Breast epithelium (tissue), 4 donors: ENCODE measurements at regions not wholly inside any gene's neighbourhood (a gene's known extent, or its start where the extent isn't known, plus 50 kb on each side); places are given as distances from the start of the nearest gene placed in this dataset.
"Not testable (repeated sequence)": the region's sequence is repeated elsewhere in the genome, so short reads cannot be mapped to it uniquely, and the experiment has no call there.

ENCODE experiments used
- DNase-seq, 2 donors: peaks; one replicate each; pipeline ENCODE4 v3.0.0-alpha.2; 2019; ENCODE audit warnings: low spot score in 2 of 2
- H3K27ac ChIP-seq, 2 donors: fragments of 200-600 bp; sonication (generic) in 1 of 2; one replicate each; pipeline ENCODE4 v1.5.1; 2016 to 2019; ENCODE audit warnings: mild to moderate bottlenecking in 1 of 2
- H3K27me3 ChIP-seq, 2 donors: fragments of 200-600 bp; sonication (generic) in 1 of 2; one replicate each; pipeline versions ENCODE4 v1.5.1 to v1.6.0; 2017 to 2019; ENCODE audit warnings: control low read depth in 1 of 2, mild to moderate bottlenecking in 1 of 2
- H3K36me3 ChIP-seq: fragments of 200-600 bp; one replicate; pipeline ENCODE4 v1.5.1; 2019
- H3K4me1 ChIP-seq, 2 donors: fragments of 200-600 bp; sonication (generic); one replicate each; pipeline ENCODE4 v1.5.1; 2016 to 2019; ENCODE audit warnings: control low read depth in 1 of 2
- H3K4me3 ChIP-seq, 3 donors: fragments of 200-600 bp; sonication (generic); 1 replicate in 2 of 3; 2 replicates in 1 of 3; pipeline ENCODE4 v1.5.1; 2016 to 2019; ENCODE audit warnings: mild to moderate bottlenecking in 3 of 3, moderate library complexity in 2 of 3
- H3K9me3 ChIP-seq, 2 donors: fragments of 200-600 bp; sonication (generic) in 1 of 2; one replicate each; pipeline ENCODE4 v1.5.1; 2016 to 2019; ENCODE audit warnings: control low read depth in 1 of 2
- POLR2A ChIP-seq: fragments of 450-650 bp; IDR thresholded peaks from one replicate; pipeline ENCODE4 v1.6.1; 2016; ENCODE audit warnings: antibody characterized with exemption, mild to moderate bottlenecking, moderate library complexity
- POLR2AphosphoS5 ChIP-seq, 3 donors: sonication (generic); formaldehyde crosslinking; IDR thresholded peaks; one replicate each; pipeline ENCODE4 v1.6.1; 2017; ENCODE audit warnings: antibody characterized with exemption in 3 of 3
- intact Hi-C: fragments of 100-400 bp; cut with DNase I; formaldehyde crosslinking; loops from one replicate; pipeline ENCODE4 v1.15.1; 2023; ENCODE audit warnings: low total_unique reads
- TF ChIP-seq, protein P1 (sequence below), 3 donors: fragments of 450-650 bp; IDR thresholded peaks; one replicate each; pipeline ENCODE4 v1.5.1; 2016 to 2017; ENCODE audit warnings: antibody characterized with exemption in 3 of 3, mild to moderate bottlenecking in 3 of 3, moderate library complexity in 3 of 3

GRCh38 chr10:83516788-83517187, 622.5 kb upstream of the GHITM start:
- Histone ChIP-seq H3K4me1 (no peaks in the 10 kb centered on the region), H3K27me3 (no peaks in the 10 kb centered on the region), H3K36me3 (no peaks in the 10 kb centered on the region), H3K9me3 (no peaks in the 10 kb centered on the region), H3K4me3 (no peak overlapping the region), H3K27ac (no peak overlapping the region)
- TF ChIP-seq POLR2A = no peak
- TF ChIP-seq, protein P1, sequence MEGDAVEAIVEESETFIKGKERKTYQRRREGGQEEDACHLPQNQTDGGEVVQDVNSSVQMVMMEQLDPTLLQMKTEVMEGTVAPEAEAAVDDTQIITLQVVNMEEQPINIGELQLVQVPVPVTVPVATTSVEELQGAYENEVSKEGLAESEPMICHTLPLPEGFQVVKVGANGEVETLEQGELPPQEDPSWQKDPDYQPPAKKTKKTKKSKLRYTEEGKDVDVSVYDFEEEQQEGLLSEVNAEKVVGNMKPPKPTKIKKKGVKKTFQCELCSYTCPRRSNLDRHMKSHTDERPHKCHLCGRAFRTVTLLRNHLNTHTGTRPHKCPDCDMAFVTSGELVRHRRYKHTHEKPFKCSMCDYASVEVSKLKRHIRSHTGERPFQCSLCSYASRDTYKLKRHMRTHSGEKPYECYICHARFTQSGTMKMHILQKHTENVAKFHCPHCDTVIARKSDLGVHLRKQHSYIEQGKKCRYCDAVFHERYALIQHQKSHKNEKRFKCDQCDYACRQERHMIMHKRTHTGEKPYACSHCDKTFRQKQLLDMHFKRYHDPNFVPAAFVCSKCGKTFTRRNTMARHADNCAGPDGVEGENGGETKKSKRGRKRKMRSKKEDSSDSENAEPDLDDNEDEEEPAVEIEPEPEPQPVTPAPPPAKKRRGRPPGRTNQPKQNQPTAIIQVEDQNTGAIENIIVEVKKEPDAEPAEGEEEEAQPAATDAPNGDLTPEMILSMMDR (IDR thresholded peaks at IDR 0.05) = no peak
- no peak for DNase-seq
- intact Hi-C loops = no loop called here

DNA sequence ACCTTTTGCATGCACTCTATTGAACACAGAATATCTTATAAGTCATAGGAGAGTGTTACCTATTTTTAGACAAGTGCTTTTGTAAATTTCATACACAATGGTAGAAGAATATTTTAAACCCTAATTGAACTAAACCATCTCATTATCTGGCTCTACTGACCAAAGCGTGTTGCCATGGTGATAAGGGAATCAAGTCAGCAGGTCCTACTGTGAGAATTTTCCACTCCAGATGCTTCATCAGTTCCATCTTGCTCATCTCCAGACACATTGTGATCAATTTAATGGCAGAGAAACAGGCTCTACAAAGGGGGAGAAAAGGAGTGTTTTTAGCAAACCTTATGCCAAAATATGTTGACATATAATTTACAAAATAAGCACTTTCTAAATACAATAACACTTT, 621.9 kb upstream of the GHITM start:
- TF ChIP-seq POLR2A (no peak), POLR2AphosphoS5 (IDR thresholded peaks at IDR 0.05) (no peak)
- TF ChIP-seq, protein P1 (IDR thresholded peaks at IDR 0.05) = no peak
- DNase-seq = no peak
- no peaks in the 10 kb centered on the region for H3K36me3 ChIP-seq
- no peak overlapping the region for H3K4me3 ChIP-seq
- no peaks in the 10 kb centered on the region for H3K4me1 ChIP-seq
- H3K27ac ChIP-seq = no peak overlapping the region
- H3K27me3 ChIP-seq = no peaks in the 10 kb centered on the region
- intact Hi-C loops = no loop called here
- H3K9me3 ChIP-seq = no peaks in the 10 kb centered on the region

DNA sequence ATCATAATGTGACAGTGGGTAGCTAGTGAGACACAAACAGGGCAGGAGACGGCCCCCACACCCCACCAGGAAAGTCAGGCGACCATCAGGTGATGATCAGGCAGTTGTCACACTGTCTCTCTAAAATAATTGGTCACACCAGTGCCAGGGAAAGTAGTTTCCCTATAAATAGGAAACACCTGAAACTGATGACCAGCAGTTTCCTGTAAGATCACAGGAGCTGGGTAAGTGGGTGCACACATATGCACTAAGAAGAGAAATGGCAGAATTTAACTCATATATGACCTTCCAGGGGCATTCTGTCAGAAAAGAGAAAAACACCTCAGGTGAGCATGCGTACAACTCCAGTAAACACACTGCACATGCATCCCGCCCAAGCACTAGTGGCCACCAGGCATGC, 620.5 kb upstream of the GHITM start:
- TF ChIP-seq POLR2A (no peak), POLR2AphosphoS5 (IDR thresholded peaks at IDR 0.05) (no peak)
- TF ChIP-seq, protein P1 (IDR thresholded peaks at IDR 0.05) = no peak
- no peak for DNase-seq
- Histone ChIP-seq H3K27ac (no peak overlapping the region), H3K9me3 (no peaks in the 10 kb centered on the region), H3K4me1 (no peaks in the 10 kb centered on the region), H3K36me3 (no peaks in the 10 kb centered on the region), H3K27me3 (no peaks in the 10 kb centered on the region), H3K4me3 (no peak overlapping the region)
- intact Hi-C loops = no loop called here

DNA sequence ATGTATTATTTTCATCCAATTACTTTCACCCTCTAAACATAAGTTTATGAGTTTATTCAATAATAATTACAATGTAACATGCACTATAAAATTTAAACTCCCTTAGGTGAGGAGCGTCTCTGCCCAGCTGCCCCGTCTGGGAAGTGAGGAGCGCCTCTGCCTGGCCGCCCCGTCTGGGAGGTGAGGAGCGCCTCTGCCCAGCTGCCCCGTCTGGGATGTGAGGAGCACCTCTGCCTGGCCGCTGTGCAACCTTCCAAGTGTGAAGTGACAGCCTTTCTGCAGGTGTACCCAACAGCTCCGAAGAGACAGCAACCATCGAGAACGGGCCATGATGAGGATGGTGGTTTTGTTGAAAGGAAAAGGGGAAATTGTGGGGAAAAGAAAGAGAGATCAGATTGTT, 618.9 kb upstream of the GHITM start:
- H3K36me3 ChIP-seq, H3K9me3 ChIP-seq, DNase-seq, intact Hi-C loops, H3K27ac ChIP-seq, H3K4me3 ChIP-seq, H3K27me3 ChIP-seq, H3K4me1 ChIP-seq: not testable (repeated sequence)

GRCh38 chr10:83522456-83522855, 616.9 kb upstream of the GHITM start:
- DNase-seq = no peak
- Histone ChIP-seq H3K27ac (no peak overlapping the region), H3K9me3 (peaks cover 9 to 11% of the 10 kb centered on the region in 2 donors), H3K36me3 (no peaks in the 10 kb centered on the region), H3K4me3 (no peak overlapping the region), H3K27me3 (no peaks in the 10 kb centered on the region), H3K4me1 (no peaks in the 10 kb centered on the region)
- TF ChIP-seq POLR2A = no peak
- TF ChIP-seq POLR2AphosphoS5 (IDR thresholded peaks at IDR 0.05) = no peak
- TF ChIP-seq, protein P1 (IDR thresholded peaks at IDR 0.05) = no peak
- intact Hi-C loops = no loop called here

DNA sequence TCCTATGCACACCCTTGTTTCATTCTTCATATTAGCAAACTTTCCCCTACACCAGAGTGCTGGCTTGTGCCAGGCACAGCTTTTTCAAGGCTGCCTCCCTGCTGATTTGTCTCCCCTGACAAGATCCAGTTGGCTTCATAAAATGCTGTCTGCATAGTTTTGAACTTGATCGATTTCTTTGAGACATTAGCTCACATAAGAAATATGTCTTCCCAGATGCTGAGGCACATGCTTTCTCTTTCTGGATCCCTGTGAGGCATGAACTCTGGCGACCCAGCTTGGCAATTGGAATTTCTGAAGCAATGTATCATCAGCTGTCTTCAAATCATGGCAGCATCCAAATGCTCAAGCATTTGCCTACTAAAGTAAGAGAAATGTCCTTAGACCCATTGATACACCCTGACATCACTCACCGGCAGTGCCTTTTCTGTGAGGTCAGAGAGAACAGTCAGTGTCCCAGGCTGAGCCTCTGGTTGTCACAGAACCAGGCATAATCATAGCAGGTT, 616.4 kb upstream of the GHITM start:
- Histone ChIP-seq H3K4me3 (no peak overlapping the region), H3K9me3 (peaks cover 11 to 13% of the 10 kb centered on the region in 2 donors), H3K4me1 (no peaks in the 10 kb centered on the region), H3K27me3 (no peaks in the 10 kb centered on the region), H3K27ac (no peak overlapping the region), H3K36me3 (no peaks in the 10 kb centered on the region)
- TF ChIP-seq POLR2A = no peak
- no peak for TF ChIP-seq POLR2AphosphoS5 (IDR thresholded peaks at IDR 0.05)
- TF ChIP-seq, protein P1 (IDR thresholded peaks at IDR 0.05) = no peak
- DNase-seq = no peak
- intact Hi-C loops = no loop called here
